LHCN-M2 (cell line): ENCODE measurements at regions not wholly inside any gene's neighbourhood (a gene's known extent, or its start where the extent isn't known, plus 50 kb on each side); places are given as distances from the start of the nearest gene placed in this dataset.
"Not testable (repeated sequence)": the region's sequence is repeated elsewhere in the genome, so short reads cannot be mapped to it uniquely, and the experiment has no call there.

Experiments
- DNase-seq: peaks from one replicate; pipeline ENCODE4 v3.0.0-alpha.2; 2012; ENCODE audit warnings: low read depth

DNA sequence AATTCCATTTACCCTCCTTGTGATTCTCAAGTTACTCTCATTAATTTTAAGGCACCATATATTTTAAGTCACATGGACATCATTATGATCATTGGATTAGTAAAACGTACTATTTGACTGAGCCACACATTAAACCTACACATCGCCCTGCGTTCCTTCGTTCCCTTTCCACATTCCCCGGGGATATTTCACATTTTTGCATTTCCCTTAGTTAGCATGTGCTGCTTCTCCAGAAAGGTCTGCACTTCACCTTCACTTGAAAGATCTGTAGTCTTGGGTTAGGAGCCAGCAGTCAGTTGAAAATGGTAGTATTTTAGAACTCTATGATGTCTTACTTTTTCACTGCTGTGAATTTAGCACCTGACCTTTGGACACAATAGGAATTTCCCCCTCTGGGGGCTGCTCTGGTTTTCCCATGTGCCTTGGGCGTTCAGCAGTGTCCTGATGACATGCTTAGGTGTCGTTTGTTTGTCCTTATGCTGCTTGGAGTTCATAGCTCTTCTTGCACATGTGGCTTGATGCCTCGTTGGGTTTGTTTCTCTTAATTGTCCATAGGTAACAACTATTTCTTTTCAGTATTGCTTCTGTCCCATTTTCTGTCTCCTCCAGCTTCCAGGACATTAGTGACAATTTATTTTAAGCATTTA lies 56.9 kb upstream of the NBPF20 start:
- DNase-seq, result not testable (repeated sequence)

DNA sequence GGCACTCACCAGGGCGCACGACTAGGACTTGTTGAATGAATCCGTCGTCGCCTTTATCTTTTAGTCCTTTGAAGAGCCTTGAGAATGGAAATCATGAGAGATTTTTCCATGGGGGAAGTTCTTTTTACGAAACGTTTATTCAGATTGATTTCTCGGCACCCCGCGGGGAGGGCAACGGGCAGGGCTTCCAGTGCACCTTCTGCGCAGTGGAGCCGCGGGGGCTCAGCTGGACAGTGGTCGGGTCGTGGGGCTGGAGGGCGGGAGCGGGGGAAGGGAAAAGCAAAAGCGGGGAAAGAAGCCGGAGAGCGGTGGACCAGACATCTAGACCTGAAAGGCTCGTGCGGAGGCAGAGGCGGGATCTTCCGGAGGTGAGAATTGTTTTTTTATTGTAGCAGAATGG lies 50.6 kb upstream of the NBPF20 start:
- DNase-seq, result not testable (repeated sequence)

GRCh38 chr1:145475369-145475915 lies 50.0 kb upstream of the NBPF20 start:
- not testable (repeated sequence) for DNase-seq
